ENCODE measurements at regions not wholly inside any gene's neighbourhood (a gene's known extent, or its start where the extent isn't known, plus 50 kb on each side); places are given as distances from the start of the nearest gene placed in this dataset.

- no peak for TF ChIP-seq CTCF (IDR thresholded peaks at IDR 0.05)
- no peak for TF ChIP-seq POLR2A (IDR thresholded peaks at IDR 0.05)
Observed at GRCh38 chrX:120790552-120790951, 85.1 kb downstream of the CT47B1 start.
